OCI-LY3 (cell line): ENCODE measurements at regions not wholly inside any gene's neighbourhood (a gene's known extent, or its start where the extent isn't known, plus 50 kb on each side); places are given as distances from the start of the nearest gene placed in this dataset.

ENCODE experiments used
- EZH2phosphoT487 ChIP-seq: fragments of 200-600 bp; shearing (Covaris generic); IDR thresholded peaks from 2 replicates; pipeline ENCODE4 v1.6.1; 2018; ENCODE audit warnings: antibody characterized with exemption, mixed run types, low read depth
- TF ChIP-seq, protein P1 (sequence below): fragments of 200-600, 300-600 bp; sonication (generic); IDR thresholded peaks from 2 replicates; pipeline ENCODE4 v1.5.1; 2014; ENCODE audit warnings: antibody characterized with exemption, low read length, low read depth

DNA sequence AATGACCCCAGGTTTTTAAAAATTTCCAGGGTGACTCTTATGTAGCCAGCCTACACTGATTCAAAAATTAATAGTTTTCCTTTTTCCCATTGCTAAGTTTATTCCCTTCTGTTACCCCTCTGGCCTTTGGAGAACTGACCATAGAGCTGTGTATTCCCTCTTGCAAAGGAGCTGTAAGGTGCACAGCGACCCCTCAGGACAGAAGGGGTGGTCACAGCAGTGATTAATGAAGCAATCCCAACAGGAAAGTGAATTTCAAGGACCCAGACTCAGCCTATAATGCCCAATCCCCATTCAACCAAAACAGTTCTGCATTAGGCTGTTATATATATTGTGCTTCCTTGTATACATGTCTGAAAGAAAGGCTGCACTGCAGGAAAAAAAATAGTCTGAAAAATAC lies 147.1 kb downstream of the WT1 start:
- TF ChIP-seq EZH2phosphoT487, result no peak
- TF ChIP-seq, protein P1, sequence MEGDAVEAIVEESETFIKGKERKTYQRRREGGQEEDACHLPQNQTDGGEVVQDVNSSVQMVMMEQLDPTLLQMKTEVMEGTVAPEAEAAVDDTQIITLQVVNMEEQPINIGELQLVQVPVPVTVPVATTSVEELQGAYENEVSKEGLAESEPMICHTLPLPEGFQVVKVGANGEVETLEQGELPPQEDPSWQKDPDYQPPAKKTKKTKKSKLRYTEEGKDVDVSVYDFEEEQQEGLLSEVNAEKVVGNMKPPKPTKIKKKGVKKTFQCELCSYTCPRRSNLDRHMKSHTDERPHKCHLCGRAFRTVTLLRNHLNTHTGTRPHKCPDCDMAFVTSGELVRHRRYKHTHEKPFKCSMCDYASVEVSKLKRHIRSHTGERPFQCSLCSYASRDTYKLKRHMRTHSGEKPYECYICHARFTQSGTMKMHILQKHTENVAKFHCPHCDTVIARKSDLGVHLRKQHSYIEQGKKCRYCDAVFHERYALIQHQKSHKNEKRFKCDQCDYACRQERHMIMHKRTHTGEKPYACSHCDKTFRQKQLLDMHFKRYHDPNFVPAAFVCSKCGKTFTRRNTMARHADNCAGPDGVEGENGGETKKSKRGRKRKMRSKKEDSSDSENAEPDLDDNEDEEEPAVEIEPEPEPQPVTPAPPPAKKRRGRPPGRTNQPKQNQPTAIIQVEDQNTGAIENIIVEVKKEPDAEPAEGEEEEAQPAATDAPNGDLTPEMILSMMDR, result no peak
